GM13977 (cell line): ENCODE measurements at regions not wholly inside any gene's neighbourhood (a gene's known extent, or its start where the extent isn't known, plus 50 kb on each side); places are given as distances from the start of the nearest gene placed in this dataset.

Experiments used
- DNase-seq: peaks from one replicate; pipeline ENCODE4 v3.0.0; 2012; ENCODE audit warnings: low spot score
- CTCF ChIP-seq: IDR thresholded peaks from 2 replicates; pipeline ENCODE4 v1.5.1; 2012; ENCODE audit warnings: mild to moderate bottlenecking, control low read depth; ENCODE audit not compliant: insufficient read depth; ENCODE audit errors: extremely low read depth, missing control alignments
- in situ Hi-C: fragments of 300-500 bp; cut with MboI; formaldehyde crosslinking; loops from one replicate; pipeline ENCODE4 v1.12.0; 2022; ENCODE audit warnings: low sequenced_read_pairs, low pct_unique_long_range_greater_than_20kb, mixed read lengths, inconsistent platforms; ENCODE audit not compliant: unreplicated experiment

GRCh38 chr1:189605226-189605625 is 872.4 kb downstream of the BRINP3 start:
- no peak for TF ChIP-seq CTCF
- in situ Hi-C loops, result no loop called here
- no peak for DNase-seq

- DNase-seq, result no peak
- no peak for TF ChIP-seq CTCF
- in situ Hi-C loops, result no loop called here
These were observed 871.6 kb downstream of the BRINP3 start for GRCh38 chr1:189606047-189606446.

- DNase-seq, result no peak
- TF ChIP-seq CTCF, result no peak
- in situ Hi-C loops, result no loop called here
These were observed 870.7 kb downstream of the BRINP3 start for GRCh38 chr1:189606795-189607476.

- TF ChIP-seq CTCF, result no peak
- in situ Hi-C loops, result no loop called here
- DNase-seq, result no peak
These were observed 870.1 kb downstream of the BRINP3 start for GRCh38 chr1:189607477-189608096.

- in situ Hi-C loops, result no loop called here
- TF ChIP-seq CTCF, result no peak
- DNase-seq, result no peak
These were observed 868.5 kb downstream of the BRINP3 start for GRCh38 chr1:189609167-189609566.

GRCh38 chr1:189616893-189617292 is 860.8 kb downstream of the BRINP3 start:
- no peak for DNase-seq
- no peak for TF ChIP-seq CTCF
- in situ Hi-C loops, result no loop called here
